Endothelial cell (in vitro differentiated cells): ENCODE measurements at regions not wholly inside any gene's neighbourhood (a gene's known extent, or its start where the extent isn't known, plus 50 kb on each side); places are given as distances from the start of the nearest gene placed in this dataset.
"Not testable (repeated sequence)": the region's sequence is repeated elsewhere in the genome, so short reads cannot be mapped to it uniquely, and the experiment has no call there.

Experiments
- DNase-seq: peaks from one replicate; pipeline ENCODE4 v3.0.0; 2021; ENCODE audit warnings: low spot score
- H3K27ac Mint-ChIP-seq: one replicate; pipeline ENCODE4 v1.8.0; 2021; ENCODE audit warnings: mixed read lengths, inconsistent platforms; ENCODE audit not compliant: unreplicated experiment
- H3K27me3 Mint-ChIP-seq: one replicate; pipeline ENCODE4 v1.8.0; 2021; ENCODE audit warnings: mild to moderate bottlenecking, moderate library complexity, mixed read lengths, inconsistent platforms; ENCODE audit not compliant: unreplicated experiment
- H3K36me3 Mint-ChIP-seq: one replicate; pipeline ENCODE4 v1.8.0; 2021; ENCODE audit warnings: mild to moderate bottlenecking, low read depth, mixed read lengths, inconsistent platforms; ENCODE audit not compliant: unreplicated experiment
- H3K4me1 Mint-ChIP-seq: one replicate; pipeline ENCODE4 v1.8.0; 2021; ENCODE audit warnings: mild to moderate bottlenecking, mixed read lengths, inconsistent platforms; ENCODE audit not compliant: unreplicated experiment
- H3K4me3 Mint-ChIP-seq: one replicate; pipeline ENCODE4 v1.8.0; 2021; ENCODE audit warnings: mild to moderate bottlenecking, mixed read lengths, inconsistent platforms; ENCODE audit not compliant: unreplicated experiment
- H3K9me3 Mint-ChIP-seq: one replicate; pipeline ENCODE4 v1.8.0; 2021; ENCODE audit warnings: mixed read lengths, inconsistent platforms; ENCODE audit not compliant: unreplicated experiment
- CTCF ChIP-seq: fragments of 200-600 bp; sonication (generic); IDR thresholded peaks from one replicate; pipeline ENCODE4 v1.5.0; 2021; ENCODE audit warnings: antibody characterized with exemption; ENCODE audit not compliant: unreplicated experiment

DNA sequence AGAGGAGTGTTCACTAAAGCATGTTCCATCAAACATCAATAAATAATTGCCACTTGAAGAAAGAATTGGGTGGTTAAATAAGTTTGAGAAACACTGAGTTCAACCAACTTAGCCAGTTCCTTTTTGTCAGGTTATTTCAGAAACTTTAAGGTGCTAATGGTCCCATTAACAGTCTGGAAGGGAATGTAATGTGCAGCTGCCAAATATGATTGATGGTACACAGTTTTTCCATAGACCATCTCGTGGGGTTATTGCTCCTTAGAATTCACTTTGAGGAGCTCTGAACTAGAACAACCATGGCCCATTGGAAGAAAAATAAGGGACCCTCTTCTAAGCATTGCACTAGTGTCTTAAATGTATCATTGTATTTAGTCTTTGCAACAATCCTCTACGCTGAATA lies 185.8 kb upstream of the NR2F2 start:
- H3K4me3 Mint-ChIP-seq = no peak overlapping the region
- no peaks in the 10 kb centered on the region for H3K4me1 Mint-ChIP-seq
- H3K9me3 Mint-ChIP-seq = no peaks in the 10 kb centered on the region
- TF ChIP-seq CTCF = no peak
- no peaks in the 10 kb centered on the region for H3K36me3 Mint-ChIP-seq
- DNase-seq = no peak
- no peak overlapping the region for H3K27ac Mint-ChIP-seq
- no peaks in the 10 kb centered on the region for H3K27me3 Mint-ChIP-seq

DNA sequence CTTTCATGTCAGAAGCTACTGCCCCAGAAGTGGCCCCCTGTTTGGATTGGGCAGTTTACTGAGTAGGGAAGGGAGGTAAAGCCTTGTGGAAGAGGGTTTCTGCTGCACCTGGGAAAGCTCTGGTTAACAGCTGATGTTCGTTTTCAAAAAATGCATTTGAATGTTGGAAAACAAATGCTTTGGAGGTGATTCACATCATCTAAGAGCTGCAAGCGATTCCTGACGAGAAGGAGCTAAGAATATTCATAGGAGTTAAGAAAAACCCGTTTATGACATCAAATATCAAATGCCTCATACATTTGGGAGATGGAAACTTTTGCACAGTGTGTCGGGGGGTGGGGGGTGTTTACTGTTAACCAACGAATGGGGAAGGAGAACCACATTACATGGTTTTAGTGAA lies 183.8 kb upstream of the NR2F2 start:
- no peak for TF ChIP-seq CTCF
- Mint-ChIP-seq H3K27ac (no peak overlapping the region), H3K9me3 (no peaks in the 10 kb centered on the region), H3K4me3 (no peak overlapping the region), H3K4me1 (no peaks in the 10 kb centered on the region), H3K27me3 (no peaks in the 10 kb centered on the region), H3K36me3 (no peaks in the 10 kb centered on the region)
- DNase-seq = no peak

DNA sequence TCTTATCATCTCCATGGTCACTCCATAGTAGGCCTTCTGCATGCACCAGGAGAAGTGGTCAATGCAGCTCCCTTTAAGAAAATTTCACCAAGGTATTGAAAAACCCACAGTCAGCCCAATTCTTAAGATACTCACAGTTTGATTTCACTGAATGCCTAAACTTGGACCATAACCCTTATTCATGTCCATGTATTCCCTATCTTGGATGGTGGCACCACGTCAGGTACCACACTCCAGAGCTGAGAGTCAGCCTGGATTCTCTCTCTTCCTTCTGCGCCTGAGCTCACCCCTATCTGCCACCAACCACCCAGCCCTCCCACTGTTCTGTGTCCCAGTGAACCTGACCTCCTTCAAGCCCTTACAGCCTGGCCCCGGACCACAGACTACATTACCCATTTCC lies 183.2 kb upstream of the NR2F2 start:
- TF ChIP-seq CTCF = no peak
- Mint-ChIP-seq H3K4me1 (no peaks in the 10 kb centered on the region), H3K27me3 (no peaks in the 10 kb centered on the region), H3K4me3 (no peak overlapping the region), H3K9me3 (no peaks in the 10 kb centered on the region), H3K36me3 (no peaks in the 10 kb centered on the region), H3K27ac (no peak overlapping the region)
- DNase-seq = no peak

GRCh38 chr15:96150254-96150653 lies 180.2 kb upstream of the NR2F2 start:
- Mint-ChIP-seq H3K36me3 (no peaks in the 10 kb centered on the region), H3K4me1 (no peaks in the 10 kb centered on the region), H3K9me3 (no peaks in the 10 kb centered on the region), H3K27ac (no peak overlapping the region), H3K4me3 (no peak overlapping the region), H3K27me3 (peaks cover 2% of the 10 kb centered on the region)
- no peak for DNase-seq
- TF ChIP-seq CTCF = no peak

- H3K27ac Mint-ChIP-seq, H3K36me3 Mint-ChIP-seq, H3K4me3 Mint-ChIP-seq, H3K9me3 Mint-ChIP-seq, H3K4me1 Mint-ChIP-seq, DNase-seq, H3K27me3 Mint-ChIP-seq: not testable (repeated sequence)
Measured at GRCh38 chr15:96151749-96152148, 178.8 kb upstream of the NR2F2 start.

DNA sequence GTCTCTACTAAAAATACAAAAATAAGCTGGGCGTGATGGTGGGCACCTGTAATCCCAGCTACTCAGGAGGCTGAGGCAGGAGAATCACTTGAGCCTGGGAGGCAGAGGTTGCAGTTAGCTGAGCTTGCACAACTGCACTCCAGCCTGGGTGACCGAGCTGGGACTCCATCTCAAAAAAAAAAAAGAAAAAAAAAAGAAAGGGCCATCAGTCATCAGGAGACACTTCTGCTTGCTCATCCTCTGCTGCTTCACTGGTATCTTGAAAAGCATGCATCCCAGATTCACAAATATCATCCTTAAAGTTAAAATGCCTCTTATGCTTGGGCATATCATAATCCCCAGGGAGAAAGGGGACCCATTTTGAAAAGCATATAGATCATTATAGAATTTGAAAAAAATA lies 176.6 kb upstream of the NR2F2 start:
- Mint-ChIP-seq H3K36me3 (no peaks in the 10 kb centered on the region), H3K4me3 (no peak overlapping the region), H3K9me3 (no peaks in the 10 kb centered on the region), H3K4me1 (peaks cover 2% of the 10 kb centered on the region), H3K27me3 (peaks cover 2% of the 10 kb centered on the region), H3K27ac (no peak overlapping the region)
- DNase-seq = no peak
- TF ChIP-seq CTCF = no peak
